GM21381 (cell line): ENCODE measurements at regions not wholly inside any gene's neighbourhood (a gene's known extent, or its start where the extent isn't known, plus 50 kb on each side); places are given as distances from the start of the nearest gene placed in this dataset.
"Not testable (repeated sequence)": the region's sequence is repeated elsewhere in the genome, so short reads cannot be mapped to it uniquely, and the experiment has no call there.

Source experiments
- ATAC-seq: cut with Tn5 transposase; IDR thresholded peaks from one replicate; pipeline ENCODE4 v1.9.1; 2021; ENCODE audit warnings: mild to moderate bottlenecking, moderate library complexity; ENCODE audit not compliant: unreplicated experiment

DNA sequence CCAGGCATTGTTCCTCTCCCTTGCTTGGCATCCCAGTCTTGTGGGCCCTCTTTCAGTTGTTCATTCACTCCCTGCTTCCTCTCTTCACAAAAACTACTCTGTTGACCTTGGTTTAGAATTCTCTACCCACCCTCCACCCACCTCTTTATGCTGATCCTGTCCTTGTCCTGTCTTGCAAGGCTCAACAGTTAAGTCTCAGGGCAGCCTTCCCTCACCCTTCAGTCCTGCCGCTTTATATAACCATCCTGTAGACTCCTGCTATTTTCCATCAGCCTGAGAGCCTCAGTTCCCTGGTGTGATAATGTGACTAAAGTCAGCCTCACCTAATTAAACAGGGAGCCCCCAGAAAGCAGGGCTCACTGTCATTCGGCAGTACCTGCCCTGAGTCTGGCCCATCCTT lies 1763.0 kb downstream of the SPATA31A7 start:
- not testable (repeated sequence) for ATAC-seq
